Calu3 (cell line): ENCODE measurements at regions not wholly inside any gene's neighbourhood (a gene's known extent, or its start where the extent isn't known, plus 50 kb on each side); places are given as distances from the start of the nearest gene placed in this dataset.

Experiments used
- BruUV-seq: library from RNA; stranded (reverse); fragments of 400-500 nt; replicated peaks from 2 replicates; lab custom pipeline; 2021; lab: Mats Ljungman, UMichigan
- CTCF ChIA-PET: fragments of 300-600 bp; sonication (Branson Sonifier 250); formaldehyde crosslinking; loops from one replicate; lab custom pipeline; 2022; ENCODE audit warnings: antibody characterized with exemption; lab: Charles Lee
- DNase-seq: peaks from one replicate; pipeline ENCODE4 v3.0.0; 2022
- H3K27ac Mint-ChIP-seq: one replicate; pipeline ENCODE4 v1.8.0; 2022; ENCODE audit warnings: mixed read lengths; ENCODE audit not compliant: unreplicated experiment
- H3K27me3 Mint-ChIP-seq: one replicate; pipeline ENCODE4 v1.8.0; 2022; ENCODE audit warnings: mixed read lengths; ENCODE audit not compliant: unreplicated experiment
- H3K36me3 Mint-ChIP-seq: one replicate; pipeline ENCODE4 v1.8.0; 2022; ENCODE audit warnings: mild to moderate bottlenecking, moderate library complexity, mixed read lengths; ENCODE audit not compliant: insufficient read depth, unreplicated experiment
- H3K4me1 Mint-ChIP-seq: one replicate; pipeline ENCODE4 v1.8.0; 2022; ENCODE audit warnings: mild to moderate bottlenecking, low read depth, mixed read lengths; ENCODE audit not compliant: unreplicated experiment
- H3K4me3 Mint-ChIP-seq: one replicate; pipeline ENCODE4 v1.8.0; 2022; ENCODE audit warnings: mild to moderate bottlenecking, low read depth, moderate library complexity, mixed read lengths; ENCODE audit not compliant: unreplicated experiment
- H3K9me3 Mint-ChIP-seq: one replicate; pipeline ENCODE4 v1.8.0; 2022; ENCODE audit warnings: low read depth, mixed read lengths; ENCODE audit not compliant: unreplicated experiment
- CTCF ChIP-seq: fragments of 200-600 bp; IDR thresholded peaks from one replicate; pipeline ENCODE4 v1.8.0; 2022; ENCODE audit warnings: antibody characterized with exemption; ENCODE audit not compliant: unreplicated experiment
- intact Hi-C: fragments of 100-400 bp; cut with micrococcal nuclease; formaldehyde crosslinking; loops from one replicate; pipeline ENCODE4 v1.10.0; 2022; ENCODE audit not compliant: unreplicated experiment

GRCh38 chr3:127461286-127461910, 129.1 kb downstream of the TPRA1 start:
- no TSS peak for BruUV-seq
- H3K36me3 Mint-ChIP-seq = no peaks in the 10 kb centered on the region
- no peak overlapping the region for H3K27ac Mint-ChIP-seq
- H3K27me3 Mint-ChIP-seq = peaks cover 81% of the 10 kb centered on the region
- TF ChIP-seq CTCF = no peak
- intact Hi-C loops = no loop called here
- no peaks in the 10 kb centered on the region for H3K9me3 Mint-ChIP-seq
- H3K4me3 Mint-ChIP-seq = no peak overlapping the region
- no peak for DNase-seq
- H3K4me1 Mint-ChIP-seq = peaks cover 8% of the 10 kb centered on the region
- CTCF ChIA-PET = interaction anchor here (1.3 kb wide), 1 partner anchor 10 kb away, joined by 3 read pairs; no protein-coding TSS in a partner anchor

- H3K36me3 Mint-ChIP-seq = no peaks in the 10 kb centered on the region
- intact Hi-C loops = loop anchor here (5.0 to 10.0 kb wide), 3 partner anchors 82 to 935 kb away; partner anchors contain the start of genes CHST13 and PLXNA1
- no peak for TF ChIP-seq CTCF
- no peaks in the 10 kb centered on the region for H3K9me3 Mint-ChIP-seq
- no TSS peak for BruUV-seq
- H3K27ac Mint-ChIP-seq = no peak overlapping the region
- peaks cover 20% of the 10 kb centered on the region for H3K4me1 Mint-ChIP-seq
- H3K4me3 Mint-ChIP-seq = no peak overlapping the region
- CTCF ChIA-PET = interaction anchor here (0.7 kb wide), 1 partner anchor 89 kb away, joined by 3 read pairs; no protein-coding TSS in a partner anchor
- no peak for DNase-seq
- peaks cover 80% of the 10 kb centered on the region for H3K27me3 Mint-ChIP-seq
Measured at GRCh38 chr3:127459891-127460290, 130.6 kb downstream of the TPRA1 start.

- Mint-ChIP-seq H3K27ac (no peak overlapping the region), H3K4me3 (no peak overlapping the region), H3K27me3 (peaks cover 80% of the 10 kb centered on the region), H3K36me3 (no peaks in the 10 kb centered on the region), H3K9me3 (no peaks in the 10 kb centered on the region), H3K4me1 (peaks cover 21% of the 10 kb centered on the region)
- peak; percentile 32 for DNase-seq
- no peak for TF ChIP-seq CTCF
- intact Hi-C loops = loop anchor here (5.0 to 10.0 kb wide), 3 partner anchors 83 to 934 kb away; partner anchors contain the start of genes CHST13 and PLXNA1
- CTCF ChIA-PET = no interaction called here
- no TSS peak for BruUV-seq
Measured at GRCh38 chr3:127458696-127459604, 131.6 kb downstream of the TPRA1 start.

- CTCF ChIA-PET = interaction anchor here (0.7 to 3.8 kb wide), 7 partner anchors 8 to 705 kb away, joined by 3 to 31 read pairs (median 7); partner anchors contain the start of gene PLXNA1
- Mint-ChIP-seq H3K27ac (no peak overlapping the region), H3K27me3 (peaks cover 88% of the 10 kb centered on the region), H3K4me1 (peaks cover 21% of the 10 kb centered on the region), H3K9me3 (no peaks in the 10 kb centered on the region), H3K36me3 (no peaks in the 10 kb centered on the region), H3K4me3 (peak overlapping the region; percentile 54)
- DNase-seq = no peak
- no TSS peak for BruUV-seq
- intact Hi-C loops = loop anchor here (2.0 to 10.0 kb wide), 4 partner anchors 85 to 933 kb away; partner anchors contain the start of genes CHST13 and PLXNA1
- TF ChIP-seq CTCF = no peak
Measured at GRCh38 chr3:127457546-127458145, 132.9 kb downstream of the TPRA1 start.
